IMR-90 (cell line): ENCODE measurements at regions not wholly inside any gene's neighbourhood (a gene's known extent, or its start where the extent isn't known, plus 50 kb on each side); places are given as distances from the start of the nearest gene placed in this dataset.

Source experiments
- ATAC-seq: fragments of 200-7000 bp; cut with Tn5 transposase; 2 replicates; pipeline ENCODE4 v1.9.1; 2020; ENCODE audit warnings: low read depth, mild to moderate bottlenecking, moderate library complexity
- BruUV-seq: library from RNA; stranded (reverse); fragments of 400-500 nt; replicated peaks from 2 replicates; lab custom pipeline; 2021; lab: Mats Ljungman, UMichigan
- CTCF ChIA-PET: fragments of 300-600 bp; formaldehyde crosslinking; extraction: SDS; loops from one replicate; lab custom pipeline; 2021; ENCODE audit warnings: antibody characterized with exemption; lab: Yijun Ruan, JAX
- POLR2A ChIA-PET: fragments of 300-600 bp; sonication (Branson Sonifier 250); formaldehyde crosslinking; loops from one replicate; lab custom pipeline; 2022; ENCODE audit warnings: antibody characterized with exemption; ENCODE audit not compliant: unreplicated experiment; lab: Charles Lee
- DNase-seq: peaks from one replicate; pipeline ENCODE4 v3.0.0; 2013
- H2AFZ ChIP-seq: replicated peaks from 2 replicates; pipeline ENCODE3; 2013; ENCODE audit warnings: low read length, mild to moderate bottlenecking; ENCODE audit not compliant: poor library complexity
- H2AK5ac ChIP-seq: 2 replicates; pipeline ENCODE4 v1.6.1; 2013; ENCODE audit warnings: low read depth, low read length, inconsistent platforms
- H2AK9ac ChIP-seq: replicated peaks from 2 replicates; pipeline ENCODE3; 2013; ENCODE audit warnings: mild to moderate bottlenecking, low read depth, low read length, moderate library complexity; ENCODE audit not compliant: poor library complexity
- H2BK120ac ChIP-seq: 2 replicates; pipeline ENCODE4 v1.6.1; 2013; ENCODE audit warnings: low read depth, low read length, inconsistent platforms
- H2BK15ac ChIP-seq: 3 replicates; pipeline ENCODE4 v1.6.1; 2013; ENCODE audit warnings: low read depth, low read length, inconsistent platforms
- H2BK20ac ChIP-seq: 2 replicates; pipeline ENCODE4 v1.6.1; 2013; ENCODE audit warnings: low read depth, mild to moderate bottlenecking, inconsistent platforms, low read length, moderate library complexity
- H2BK5ac ChIP-seq: 2 replicates; pipeline ENCODE4 v1.6.1; 2013; ENCODE audit warnings: mild to moderate bottlenecking, low read depth, low read length, inconsistent platforms; ENCODE audit not compliant: poor library complexity, severe bottlenecking
- H3K14ac ChIP-seq: replicated peaks from 2 replicates; pipeline ENCODE4 v1.6.1; 2013; ENCODE audit warnings: low read depth, low read length, inconsistent platforms
- H3K18ac ChIP-seq: 2 replicates; pipeline ENCODE4 v1.6.1; 2013; ENCODE audit warnings: low read depth, low read length, control low read depth
- H3K23ac ChIP-seq: 2 replicates; pipeline ENCODE4 v1.6.1; 2013; ENCODE audit warnings: low read depth, low read length, inconsistent platforms
- H3K27ac ChIP-seq: 2 replicates; pipeline ENCODE4 v1.5.1; 2013; ENCODE audit warnings: mild to moderate bottlenecking, control low read depth, low read length; ENCODE audit not compliant: insufficient read depth
- H3K27me3 ChIP-seq: 2 replicates; pipeline ENCODE4 v1.6.1; 2013; ENCODE audit warnings: low read length; ENCODE audit not compliant: control insufficient read depth, insufficient read depth
- H3K36me3 ChIP-seq: 2 replicates; pipeline ENCODE4 v1.6.1; 2013; ENCODE audit warnings: low read length, mixed read lengths; ENCODE audit not compliant: control insufficient read depth, insufficient read depth
- H3K4ac ChIP-seq: 2 replicates; pipeline ENCODE4 v1.6.1; 2013; ENCODE audit warnings: low read depth, low read length, inconsistent platforms
- H3K4me1 ChIP-seq: 2 replicates; pipeline ENCODE4 v1.6.1; 2013; ENCODE audit warnings: low read length, mixed read lengths; ENCODE audit not compliant: control insufficient read depth, insufficient read depth
- H3K4me2 ChIP-seq: 2 replicates; pipeline ENCODE4 v1.6.1; 2013; ENCODE audit warnings: low read depth, mild to moderate bottlenecking, control low read depth, low read length, moderate library complexity
- H3K4me3 ChIP-seq: 2 replicates; pipeline ENCODE4 v1.5.1; 2013; ENCODE audit warnings: low read depth, mild to moderate bottlenecking, control low read depth, low read length, moderate library complexity; ENCODE audit not compliant: insufficient read depth
- H3K56ac ChIP-seq: 2 replicates; pipeline ENCODE4 v1.6.1; 2013; ENCODE audit warnings: low read length, inconsistent platforms; ENCODE audit not compliant: insufficient read depth; ENCODE audit errors: extremely low read depth
- H3K79me1 ChIP-seq, 2 experiments: 2 replicates each; pipeline ENCODE4 v1.6.1; 2013; ENCODE audit warnings: low read length in 2 of 2, inconsistent platforms in 1 of 2, low read depth in 1 of 2
- H3K9ac ChIP-seq: 2 replicates; pipeline ENCODE4 v1.6.1; 2013; ENCODE audit warnings: low read depth, low read length, control low read depth
- H3K9me1 ChIP-seq: 2 replicates; pipeline ENCODE4 v1.6.1; 2013; ENCODE audit warnings: low read length, inconsistent platforms; ENCODE audit not compliant: insufficient read depth
- H3K9me3 ChIP-seq: 2 replicates; pipeline ENCODE4 v1.6.1; 2013; ENCODE audit warnings: low read length; ENCODE audit not compliant: control insufficient read depth, insufficient read depth
- H4K20me1 ChIP-seq: 2 replicates; pipeline ENCODE4 v1.6.1; 2013; ENCODE audit warnings: low read length, inconsistent platforms; ENCODE audit not compliant: insufficient read depth
- H4K5ac ChIP-seq: 2 replicates; pipeline ENCODE4 v1.6.1; 2013; ENCODE audit warnings: mild to moderate bottlenecking, low read depth, low read length, control low read depth
- H4K8ac ChIP-seq, 2 experiments: 2 replicates each; pipeline ENCODE4 v1.6.1; 2013; ENCODE audit warnings: low read depth in 2 of 2, low read length in 2 of 2, control low read depth in 1 of 2, inconsistent platforms in 1 of 2
- H4K91ac ChIP-seq: 2 replicates; pipeline ENCODE4 v1.6.1; 2013; ENCODE audit warnings: low read depth, low read length, inconsistent platforms; ENCODE audit not compliant: insufficient read depth
- BHLHE40 ChIP-seq: fragments of 150-350 bp; IDR thresholded peaks from 2 replicates; pipeline ENCODE4 v1.6.1; 2016; ENCODE audit warnings: mild to moderate bottlenecking, low read depth, low read length
- CEBPB ChIP-seq: IDR thresholded peaks from 2 replicates; pipeline ENCODE4 v1.6.1; 2012; ENCODE audit warnings: low read depth, low read length, improper control_type of control experiment
- WGBS, 2 experiments: methylation state at CpG; one replicate each; pipeline versions ENCODE4 v1.1.5 to v1.1.7; 2013; ENCODE audit warnings: missing lambda C conversion rate in 2 of 2; ENCODE audit not compliant: insufficient read length in 1 of 2; ENCODE audit errors: extremely low coverage in 2 of 2; 5-methylcytosine and 5-hydroxymethylcytosine counted together
- dilution Hi-C: fragments of 300-500 bp; cut with HindIII; formaldehyde crosslinking; loops from one replicate; pipeline ENCODE4 v1.14.3; 2018; ENCODE audit warnings: low sequenced_read_pairs; ENCODE audit not compliant: unreplicated experiment
- in situ Hi-C: fragments of 300-500 bp; cut with MboI; formaldehyde crosslinking; loops from 3 replicates; pipeline ENCODE4 v1.14.3; 2019; ENCODE audit warnings: low sequenced_read_pairs, inconsistent platforms, mixed read lengths
- intact Hi-C: fragments of 100-400 bp; cut with micrococcal nuclease; formaldehyde crosslinking; loops from 2 replicates; pipeline ENCODE4 v1.10.0; 2022
- TF ChIP-seq, protein P1 (sequence below): fragments of 150-350 bp; IDR thresholded peaks from 2 replicates; pipeline ENCODE4 v1.6.1; 2016; ENCODE audit warnings: low read depth, mild to moderate bottlenecking, low read length, moderate library complexity, borderline replicate concordance

DNA sequence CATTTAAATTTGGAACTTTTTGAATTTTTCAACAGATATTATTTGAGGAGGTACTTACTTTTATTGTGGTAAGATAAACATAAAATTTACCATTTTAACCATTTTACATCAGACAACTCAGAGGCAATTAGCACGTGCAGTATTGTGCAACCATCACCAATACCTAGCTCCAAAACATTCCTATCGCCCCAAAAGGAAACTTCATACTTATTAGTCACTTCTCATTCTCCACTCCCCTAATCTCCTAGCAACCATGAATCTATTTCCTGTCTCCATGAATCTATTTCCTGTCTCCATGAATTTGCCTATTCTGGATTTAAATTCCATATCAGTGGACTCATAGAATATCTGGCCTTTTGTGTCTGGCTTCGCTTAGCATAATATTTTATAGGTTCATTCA, 69.9 kb upstream of the FAM136A start:
- in situ Hi-C loops: no loop called here
- H2AK9ac ChIP-seq: no peak overlapping the region
- peak; percentile 94 for TF ChIP-seq BHLHE40
- TF ChIP-seq CEBPB: peak; percentile 95
- TF ChIP-seq, protein P1, sequence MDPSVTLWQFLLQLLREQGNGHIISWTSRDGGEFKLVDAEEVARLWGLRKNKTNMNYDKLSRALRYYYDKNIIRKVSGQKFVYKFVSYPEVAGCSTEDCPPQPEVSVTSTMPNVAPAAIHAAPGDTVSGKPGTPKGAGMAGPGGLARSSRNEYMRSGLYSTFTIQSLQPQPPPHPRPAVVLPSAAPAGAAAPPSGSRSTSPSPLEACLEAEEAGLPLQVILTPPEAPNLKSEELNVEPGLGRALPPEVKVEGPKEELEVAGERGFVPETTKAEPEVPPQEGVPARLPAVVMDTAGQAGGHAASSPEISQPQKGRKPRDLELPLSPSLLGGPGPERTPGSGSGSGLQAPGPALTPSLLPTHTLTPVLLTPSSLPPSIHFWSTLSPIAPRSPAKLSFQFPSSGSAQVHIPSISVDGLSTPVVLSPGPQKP: no peak
- H3K4me3 ChIP-seq: no peak overlapping the region
- H3K9me3 ChIP-seq: no peaks in the 10 kb centered on the region
- H3K9me1 ChIP-seq: no peaks in the 10 kb centered on the region
- no peaks in the 10 kb centered on the region for H4K20me1 ChIP-seq
- H3K14ac ChIP-seq: no peak overlapping the region
- ChIA-PET POLR2A (no interaction called here), CTCF (no interaction called here)
- no peak overlapping the region for H2AK5ac ChIP-seq
- H3K4me2 ChIP-seq: no peak overlapping the region
- no peak overlapping the region for H2BK120ac ChIP-seq
- H3K79me1 ChIP-seq: no peaks in the 10 kb centered on the region
- no peak overlapping the region for H3K4ac ChIP-seq
- H3K36me3 ChIP-seq: no peaks in the 10 kb centered on the region
- H4K8ac ChIP-seq: peak overlapping the region in 1 of 2 experiments; percentile 71; a peak in 1 of 4 replicates
- WGBS, 2 experiments: 7% methylated on average over 2 of the region's 3 CpGs; no CpG with 5 or more reads in 1 of the 2 experiments
- no peak overlapping the region for H4K91ac ChIP-seq
- dilution Hi-C loops: no loop called here
- BruUV-seq: no TSS peak
- H3K18ac ChIP-seq: no peak overlapping the region; the same call in 1 of the 2 replicates
- no peak overlapping the region for H3K9ac ChIP-seq
- no peak overlapping the region for H3K23ac ChIP-seq
- peak overlapping the region; percentile 45 for H2BK5ac ChIP-seq
- ATAC-seq: no peak; the same call in 1 of the 2 replicates
- H3K4me1 ChIP-seq: 0 out of 2 replicates have a peak, but pooled peaks cover 2% of the 10 kb centered on the region
- H2AFZ ChIP-seq: no peak overlapping the region
- H3K56ac ChIP-seq: no peak overlapping the region
- no peak overlapping the region for H2BK20ac ChIP-seq
- intact Hi-C loops: no loop called here
- no peak overlapping the region for H3K27ac ChIP-seq
- no peak overlapping the region; the same call in 1 of the 2 replicates for H4K5ac ChIP-seq
- H3K27me3 ChIP-seq: no peaks in the 10 kb centered on the region
- H2BK15ac ChIP-seq: no peak overlapping the region
- peak; percentile 69 for DNase-seq
